ENCODE measurements at regions not wholly inside any gene's neighbourhood (a gene's known extent, or its start where the extent isn't known, plus 50 kb on each side); places are given as distances from the start of the nearest gene placed in this dataset.
"Not testable (repeated sequence)": the region's sequence is repeated elsewhere in the genome, so short reads cannot be mapped to it uniquely, and the experiment has no call there.

DNA sequence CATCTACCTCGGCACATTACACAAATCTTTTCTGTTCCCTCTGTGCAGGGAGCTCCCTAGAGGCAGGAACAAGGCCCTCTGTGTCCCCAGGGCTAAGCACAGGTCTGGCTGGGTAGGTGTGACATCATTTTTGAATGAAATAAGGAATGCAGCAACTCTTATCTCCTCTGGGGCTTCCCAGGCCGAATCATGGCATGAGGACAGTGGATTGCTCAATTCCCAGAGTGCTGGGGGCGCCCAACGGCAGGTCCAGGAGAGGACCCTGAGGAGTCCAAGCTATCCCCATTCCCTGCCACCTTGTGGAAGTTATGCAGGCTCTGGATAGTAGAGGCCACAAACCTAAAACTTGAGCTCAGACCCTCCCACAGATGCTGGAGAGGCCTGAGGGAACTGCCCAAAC is 158.0 kb upstream of the RAB6C start:
- no peaks in the 10 kb centered on the region for H3K27me3 ChIP-seq (ENCODE audit: insufficient read depth, low read length)
- H3K9me3 ChIP-seq (ENCODE audit: low read depth, low read length), result no peaks in the 10 kb centered on the region
- no peak overlapping the region for H3K4me3 ChIP-seq (ENCODE audit: low read length)
- no peaks in the 10 kb centered on the region for H3K4me1 ChIP-seq (ENCODE audit: insufficient read depth, low read length)

DNA sequence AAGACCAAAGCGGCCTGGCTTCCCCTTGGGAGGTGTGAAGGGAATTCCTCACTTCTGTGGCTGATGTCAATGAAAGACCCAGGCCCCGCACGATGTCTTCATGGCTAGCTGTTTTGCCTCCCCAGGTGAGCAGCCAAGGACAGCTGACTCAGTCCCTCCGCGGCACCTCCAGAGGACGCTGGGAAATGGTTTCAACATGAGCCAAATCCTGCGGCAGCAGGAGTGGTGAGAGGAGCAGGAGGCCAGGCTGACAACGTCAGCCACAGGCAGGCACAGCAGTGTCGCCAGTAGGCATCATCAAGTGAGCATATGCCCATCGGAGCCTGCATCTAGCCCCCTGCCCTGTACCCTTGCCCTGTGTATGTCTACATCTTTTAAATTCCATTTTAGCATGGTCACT is 156.4 kb upstream of the RAB6C start:
- Histone ChIP-seq H3K27me3 (ENCODE audit: insufficient read depth, low read length) (no peaks in the 10 kb centered on the region), H3K9me3 (ENCODE audit: low read depth, low read length) (no peaks in the 10 kb centered on the region), H3K4me1 (ENCODE audit: insufficient read depth, low read length) (no peaks in the 10 kb centered on the region), H3K4me3 (ENCODE audit: low read length) (no peak overlapping the region)

DNA sequence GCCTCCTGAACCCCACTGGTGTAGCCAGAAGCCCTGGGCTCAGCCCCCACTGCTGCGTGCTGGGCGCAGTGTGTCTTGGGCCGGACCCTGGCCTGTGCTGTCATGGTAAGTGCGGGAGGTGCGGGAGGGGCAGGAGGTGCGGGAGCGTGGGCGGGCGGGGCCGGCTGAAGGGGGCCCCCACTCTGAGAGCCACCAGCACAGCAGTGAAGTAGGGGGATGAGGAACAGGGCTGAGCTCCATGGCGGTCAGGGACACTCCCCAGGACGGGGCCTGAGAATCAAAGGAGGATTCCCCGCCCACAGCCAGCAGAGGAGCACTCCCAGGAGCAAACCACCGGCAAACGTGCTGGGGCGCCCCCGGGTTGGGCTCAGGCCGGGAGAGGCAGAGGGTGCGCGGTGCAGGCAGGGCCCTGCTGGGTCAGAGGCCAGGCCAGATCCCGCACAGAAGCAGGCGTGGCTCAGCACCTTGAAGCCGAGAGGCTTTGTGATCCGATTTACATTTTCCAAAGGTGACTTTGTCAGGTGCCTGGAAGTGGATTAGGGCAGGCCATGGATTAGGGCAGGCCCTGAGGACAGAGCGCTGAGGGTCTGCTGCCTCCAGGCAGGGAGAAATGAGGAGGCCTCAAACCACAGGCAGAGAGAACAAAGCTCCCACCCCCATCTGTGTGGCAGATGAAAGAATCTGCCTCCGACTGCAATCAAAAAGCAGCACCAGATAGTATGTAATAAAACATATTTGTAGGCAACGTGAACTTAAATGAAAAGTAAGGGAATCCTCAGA is 152.0 kb upstream of the RAB6C start:
- no peaks in the 10 kb centered on the region for H3K9me3 ChIP-seq (ENCODE audit: low read depth, low read length)
- H3K4me1 ChIP-seq (ENCODE audit: insufficient read depth, low read length), result no peaks in the 10 kb centered on the region

DNA sequence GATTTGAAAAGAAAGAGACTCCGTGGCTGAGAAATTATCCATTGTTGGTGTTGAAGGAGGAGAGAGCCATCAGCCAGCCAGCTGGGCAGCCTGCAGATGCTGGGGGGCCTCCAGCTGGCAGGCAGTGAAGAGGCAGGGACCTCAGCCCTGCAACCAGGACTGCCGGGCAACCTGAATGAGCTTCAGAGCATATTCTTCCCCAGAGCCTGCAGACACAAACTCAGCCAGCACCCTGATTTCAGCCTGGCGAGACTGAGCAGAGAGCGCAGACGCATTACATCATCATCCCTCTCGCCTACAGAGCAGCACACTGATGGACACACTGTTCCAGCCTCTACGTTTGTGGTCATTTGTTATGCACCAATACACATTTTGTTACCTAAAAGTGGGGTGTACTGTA is 150.7 kb upstream of the RAB6C start:
- Histone ChIP-seq H3K27me3 (ENCODE audit: insufficient read depth, low read length) (no peaks in the 10 kb centered on the region), H3K4me3 (ENCODE audit: low read length) (no peak overlapping the region), H3K9me3 (ENCODE audit: low read depth, low read length) (no peaks in the 10 kb centered on the region), H3K4me1 (ENCODE audit: insufficient read depth, low read length) (no peaks in the 10 kb centered on the region)

More for the DNA sequence above, 152.0 kb upstream of the RAB6C start:
- Histone ChIP-seq H3K27me3 (ENCODE audit: insufficient read depth, low read length) (no peaks in the 10 kb centered on the region), H3K4me3 (ENCODE audit: low read length) (no peak overlapping the region)

DNA sequence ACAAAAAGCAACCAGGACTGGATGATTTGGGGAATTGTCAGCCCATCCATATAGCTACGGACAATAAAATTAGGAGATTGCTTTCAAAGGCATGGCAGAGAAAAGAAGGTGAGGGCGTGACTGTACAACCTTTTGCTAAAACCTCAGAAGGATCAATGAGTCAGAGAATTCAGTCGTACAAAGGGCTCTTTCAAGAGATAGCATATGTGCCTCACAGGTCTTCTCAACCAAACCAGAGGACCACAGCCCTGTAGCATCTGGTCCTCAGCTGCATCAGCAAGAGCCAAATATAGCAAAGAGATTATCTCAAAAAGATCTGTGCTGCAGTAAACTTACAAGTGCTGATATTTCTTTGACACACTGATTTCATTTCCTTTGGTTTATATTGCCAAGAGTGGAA is 149.9 kb upstream of the RAB6C start:
- H3K4me3 ChIP-seq (ENCODE audit: low read length), result no peak overlapping the region
- H3K27me3 ChIP-seq (ENCODE audit: insufficient read depth, low read length), result no peaks in the 10 kb centered on the region
- no peaks in the 10 kb centered on the region for H3K4me1 ChIP-seq (ENCODE audit: insufficient read depth, low read length)
- H3K9me3 ChIP-seq (ENCODE audit: low read depth, low read length), result no peaks in the 10 kb centered on the region

DNA sequence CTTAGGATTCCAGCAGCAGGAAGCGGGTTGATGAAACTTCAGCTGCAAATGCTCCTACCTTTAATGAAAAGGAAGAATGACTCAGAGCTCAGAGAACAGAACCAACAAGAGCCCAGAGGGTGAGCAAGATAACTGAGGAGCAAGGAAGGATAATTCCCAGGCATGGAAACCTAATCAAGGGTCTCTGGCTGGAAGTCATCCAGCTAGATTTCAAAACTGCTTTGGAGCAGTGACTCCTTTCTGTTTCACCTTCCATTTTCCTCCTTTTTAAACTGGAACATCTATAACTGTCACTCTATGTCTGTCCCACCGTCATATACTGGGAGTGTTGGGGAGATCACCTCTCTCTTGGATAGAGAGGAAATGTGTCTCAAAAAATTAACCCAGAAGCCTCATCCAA is 148.4 kb upstream of the RAB6C start:
- no peaks in the 10 kb centered on the region for H3K9me3 ChIP-seq (ENCODE audit: low read depth, low read length)
- no peak overlapping the region for H3K4me3 ChIP-seq (ENCODE audit: low read length)
- H3K27me3 ChIP-seq (ENCODE audit: insufficient read depth, low read length), result no peaks in the 10 kb centered on the region
- H3K4me1 ChIP-seq (ENCODE audit: insufficient read depth, low read length), result no peaks in the 10 kb centered on the region

DNA sequence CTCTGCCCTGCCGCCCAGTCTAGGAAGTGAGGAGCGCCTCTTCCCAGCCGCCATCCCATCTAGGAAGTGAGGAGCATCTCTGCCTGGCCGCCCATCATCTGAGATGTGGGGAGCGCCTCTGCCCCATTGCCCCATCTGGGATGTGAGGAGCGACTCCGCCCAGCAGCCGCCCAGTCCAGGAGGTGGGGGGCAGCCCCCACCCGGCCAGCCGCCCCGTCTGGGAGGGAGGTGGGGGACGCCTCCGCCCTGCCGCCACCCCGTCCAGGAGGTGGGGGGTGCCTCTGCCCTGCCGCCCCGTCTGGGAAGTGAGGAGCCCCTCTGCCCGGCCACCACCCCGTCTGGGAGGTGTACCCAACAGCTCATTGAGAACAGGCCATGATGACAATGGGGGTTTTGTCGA is 146.0 kb upstream of the RAB6C start:
- H3K4me1 ChIP-seq (ENCODE audit: insufficient read depth, low read length); H3K27me3 ChIP-seq (ENCODE audit: insufficient read depth, low read length); H3K9me3 ChIP-seq (ENCODE audit: low read depth, low read length); H3K4me3 ChIP-seq (ENCODE audit: low read length): not testable (repeated sequence)

DNA sequence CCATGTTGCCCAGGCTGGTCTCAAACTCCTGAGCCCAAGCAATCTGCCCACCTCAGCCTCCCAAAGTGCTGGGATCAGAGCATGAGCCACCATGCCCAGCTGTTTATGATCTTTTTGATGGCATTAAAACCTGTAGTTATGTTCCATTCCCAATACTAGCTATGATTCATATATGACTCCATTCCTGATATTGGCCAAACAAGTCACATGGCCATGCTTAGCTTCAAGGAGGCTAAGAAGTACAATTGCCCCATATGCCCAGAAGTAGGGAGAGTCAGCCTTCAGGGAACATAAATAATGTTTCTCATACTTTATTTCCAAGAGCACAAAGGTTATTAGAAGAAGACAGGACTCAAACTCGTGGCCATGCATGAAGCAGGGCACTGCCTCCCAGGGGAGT is 132.4 kb upstream of the RAB6C start:
- H3K9me3 ChIP-seq (ENCODE audit: low read depth, low read length), result no peaks in the 10 kb centered on the region
- peaks cover 2% of the 10 kb centered on the region for H3K27me3 ChIP-seq (ENCODE audit: insufficient read depth, low read length)
- no peaks in the 10 kb centered on the region for H3K4me1 ChIP-seq (ENCODE audit: insufficient read depth, low read length)
- no peak overlapping the region for H3K4me3 ChIP-seq (ENCODE audit: low read length)

DNA sequence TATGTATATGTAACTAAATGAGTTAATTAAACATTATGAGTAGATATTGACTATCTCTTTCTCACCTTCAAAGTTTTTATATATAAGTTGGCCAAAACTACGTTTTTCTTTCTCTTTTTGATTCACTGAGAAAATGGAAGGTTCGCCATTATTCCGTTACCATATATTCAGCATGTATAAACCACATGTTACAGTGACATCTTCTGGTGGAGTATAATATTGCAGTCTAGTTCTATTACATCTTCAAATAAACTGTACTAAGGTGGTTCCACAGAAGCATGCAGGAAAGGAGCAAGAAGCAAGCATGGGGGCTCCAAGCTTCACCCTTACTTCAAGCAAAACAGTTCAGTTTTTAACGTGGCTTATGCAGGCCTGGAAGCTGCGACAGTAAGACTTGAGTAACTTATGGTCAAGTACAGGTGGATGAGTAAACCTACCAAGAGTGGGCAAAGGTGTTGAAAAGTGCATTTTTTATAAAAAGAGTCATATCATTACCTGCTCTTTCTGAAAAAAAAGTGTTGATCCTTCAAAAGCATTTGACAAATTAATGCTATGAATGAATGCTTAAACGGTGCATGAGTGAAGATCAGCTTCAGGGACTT is 129.8 kb upstream of the RAB6C start:
- Histone ChIP-seq H3K4me1 (ENCODE audit: insufficient read depth, low read length) (no peaks in the 10 kb centered on the region), H3K4me3 (ENCODE audit: low read length) (no peak overlapping the region), H3K27me3 (ENCODE audit: insufficient read depth, low read length) (peaks cover 2% of the 10 kb centered on the region), H3K9me3 (ENCODE audit: low read depth, low read length) (no peaks in the 10 kb centered on the region)

DNA sequence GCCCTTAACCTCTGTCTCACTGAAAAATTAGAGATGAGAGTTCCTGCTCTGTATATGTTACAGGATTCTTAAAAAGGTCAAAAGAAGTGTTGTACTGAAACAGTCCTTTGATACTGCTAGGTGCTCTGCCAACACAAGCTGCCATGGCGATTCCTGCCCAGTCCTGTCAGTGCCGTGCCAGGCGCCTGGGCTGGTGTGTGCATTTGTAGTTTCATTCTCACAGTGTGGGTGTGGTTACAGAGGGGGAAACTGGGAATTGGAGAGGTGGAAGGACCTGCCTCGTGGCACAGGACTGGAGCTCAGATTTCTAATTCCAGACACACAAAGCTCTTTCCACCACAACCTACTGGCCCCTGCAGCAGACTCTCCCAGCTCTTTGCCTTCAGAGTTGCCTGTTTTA is 122.3 kb upstream of the RAB6C start:
- H3K4me3 ChIP-seq (ENCODE audit: low read length), result no peak overlapping the region
- H3K9me3 ChIP-seq (ENCODE audit: low read depth, low read length), result no peaks in the 10 kb centered on the region
- no peaks in the 10 kb centered on the region for H3K27me3 ChIP-seq (ENCODE audit: insufficient read depth, low read length)
- H3K4me1 ChIP-seq (ENCODE audit: insufficient read depth, low read length), result no peaks in the 10 kb centered on the region

DNA sequence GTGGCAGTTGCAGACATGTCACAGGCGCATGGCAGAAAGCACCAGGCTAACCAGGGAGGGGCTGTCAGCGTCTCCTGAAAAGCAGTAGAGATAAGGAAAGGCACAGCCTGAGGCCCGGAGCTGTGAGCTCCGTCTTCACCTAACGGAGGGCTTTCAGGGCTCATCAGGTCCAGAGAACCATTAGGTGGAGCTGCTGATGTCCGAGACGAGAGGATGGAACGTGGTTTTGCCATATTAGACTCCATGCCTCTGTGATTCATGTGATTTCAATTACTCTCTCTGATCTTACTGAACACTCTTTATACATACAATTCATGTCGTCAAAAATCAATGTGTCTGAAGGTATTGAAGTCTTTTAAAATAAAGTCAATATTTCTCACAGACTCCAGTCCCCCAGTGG is 120.3 kb upstream of the RAB6C start:
- no peaks in the 10 kb centered on the region for H3K4me1 ChIP-seq (ENCODE audit: insufficient read depth, low read length)
- H3K4me3 ChIP-seq (ENCODE audit: low read length), result no peak overlapping the region
- H3K27me3 ChIP-seq (ENCODE audit: insufficient read depth, low read length), result no peaks in the 10 kb centered on the region
- no peaks in the 10 kb centered on the region for H3K9me3 ChIP-seq (ENCODE audit: low read depth, low read length)

DNA sequence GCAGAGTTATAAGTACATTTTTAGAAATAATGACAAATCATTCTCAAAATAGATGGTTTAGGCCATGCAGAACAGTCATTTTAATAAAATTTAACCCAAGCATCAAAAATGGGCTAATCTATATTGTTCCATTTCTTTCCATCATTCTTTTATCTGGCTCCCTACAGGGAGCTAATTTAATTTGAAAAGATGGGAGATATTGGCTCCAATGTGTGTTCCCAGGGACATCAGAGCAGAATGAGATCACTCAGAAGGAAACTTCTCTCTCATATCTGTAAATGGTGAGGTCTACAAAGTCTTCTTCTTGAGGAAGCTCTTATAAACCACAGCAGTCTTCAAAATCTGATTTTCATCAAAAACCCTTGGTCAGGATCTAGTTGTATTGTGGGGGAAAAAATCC is 119.4 kb upstream of the RAB6C start:
- no peaks in the 10 kb centered on the region for H3K9me3 ChIP-seq (ENCODE audit: low read depth, low read length)
- no peaks in the 10 kb centered on the region for H3K27me3 ChIP-seq (ENCODE audit: insufficient read depth, low read length)
- no peaks in the 10 kb centered on the region for H3K4me1 ChIP-seq (ENCODE audit: insufficient read depth, low read length)
- no peak overlapping the region for H3K4me3 ChIP-seq (ENCODE audit: low read length)

DNA sequence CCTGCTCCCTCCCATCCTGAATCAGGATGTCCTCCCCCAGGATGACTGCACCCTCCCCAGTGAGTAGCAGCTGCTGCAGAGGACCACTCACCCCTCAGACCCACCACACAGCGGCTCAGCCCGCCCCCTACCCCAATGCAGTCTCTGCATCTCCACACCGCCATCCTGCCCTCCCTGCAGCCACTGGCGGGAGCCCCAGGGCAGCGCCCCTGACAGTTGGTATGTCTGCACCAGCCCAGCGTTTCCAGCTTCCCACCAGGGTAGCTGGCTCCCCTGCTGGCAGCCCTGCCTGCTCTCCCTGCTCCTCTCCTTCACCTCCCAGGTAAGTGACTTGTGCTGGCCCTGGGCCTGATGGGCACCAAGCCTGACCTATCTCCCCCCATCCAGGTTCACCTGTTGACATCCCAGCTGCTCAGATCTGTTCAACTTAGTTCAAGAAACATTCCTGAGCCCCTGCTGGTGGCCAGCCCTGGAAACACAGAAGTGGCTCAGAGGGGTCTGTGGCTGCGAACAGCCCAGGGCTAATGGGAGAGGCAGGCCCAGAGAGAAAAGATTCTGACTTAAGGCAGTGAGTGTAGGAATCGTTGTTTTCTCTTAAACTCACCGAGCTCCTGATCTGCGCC is 117.7 kb upstream of the RAB6C start:
- Histone ChIP-seq H3K9me3 (ENCODE audit: low read depth, low read length) (no peaks in the 10 kb centered on the region), H3K4me1 (ENCODE audit: insufficient read depth, low read length) (no peaks in the 10 kb centered on the region), H3K4me3 (ENCODE audit: low read length) (no peak overlapping the region), H3K27me3 (ENCODE audit: insufficient read depth, low read length) (no peaks in the 10 kb centered on the region)

DNA sequence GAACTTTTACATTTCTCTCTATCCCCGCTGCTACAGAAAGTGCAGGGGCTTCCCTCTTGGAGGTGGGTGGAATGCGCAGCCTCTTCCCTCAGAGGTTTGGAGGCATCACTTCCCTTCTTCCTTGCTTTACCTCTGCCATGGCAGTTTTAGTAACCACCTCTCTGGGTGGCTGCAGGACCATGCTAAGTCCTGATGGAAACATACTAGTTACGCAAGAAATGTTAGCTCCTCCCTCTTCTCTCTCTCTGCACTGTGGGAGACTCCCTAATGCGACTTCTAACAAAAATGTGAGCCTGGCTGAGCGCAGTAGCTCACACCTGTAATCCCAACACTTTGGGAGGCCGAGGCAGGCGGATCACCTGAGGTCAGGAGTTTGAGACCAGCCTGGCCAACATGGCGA is 116.8 kb upstream of the RAB6C start:
- Histone ChIP-seq H3K9me3 (ENCODE audit: low read depth, low read length) (no peaks in the 10 kb centered on the region), H3K27me3 (ENCODE audit: insufficient read depth, low read length) (no peaks in the 10 kb centered on the region), H3K4me1 (ENCODE audit: insufficient read depth, low read length) (no peaks in the 10 kb centered on the region), H3K4me3 (ENCODE audit: low read length) (no peak overlapping the region)

DNA sequence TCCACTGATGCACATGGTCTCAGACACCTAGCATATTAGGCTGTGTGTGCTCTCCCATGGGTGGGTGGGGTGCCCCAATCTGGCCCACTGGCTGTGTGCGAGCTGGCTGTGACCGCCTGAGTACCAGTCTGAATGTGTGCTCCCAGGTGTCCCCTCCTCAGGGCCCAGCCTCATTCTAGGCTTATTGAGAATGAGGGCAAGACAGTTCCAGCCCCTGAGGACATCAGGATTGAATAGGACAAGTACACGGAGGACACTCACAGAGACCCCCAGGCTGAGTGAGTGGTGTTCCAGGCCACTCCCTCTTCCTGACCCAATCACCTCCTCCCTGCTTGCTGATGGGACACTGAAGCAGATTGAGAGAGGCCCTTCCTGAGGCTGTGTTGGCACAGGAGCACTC is 116.1 kb upstream of the RAB6C start:
- H3K9me3 ChIP-seq (ENCODE audit: low read depth, low read length), result no peaks in the 10 kb centered on the region
- no peaks in the 10 kb centered on the region for H3K4me1 ChIP-seq (ENCODE audit: insufficient read depth, low read length)
- no peak overlapping the region for H3K4me3 ChIP-seq (ENCODE audit: low read length)
- H3K27me3 ChIP-seq (ENCODE audit: insufficient read depth, low read length), result no peaks in the 10 kb centered on the region

DNA sequence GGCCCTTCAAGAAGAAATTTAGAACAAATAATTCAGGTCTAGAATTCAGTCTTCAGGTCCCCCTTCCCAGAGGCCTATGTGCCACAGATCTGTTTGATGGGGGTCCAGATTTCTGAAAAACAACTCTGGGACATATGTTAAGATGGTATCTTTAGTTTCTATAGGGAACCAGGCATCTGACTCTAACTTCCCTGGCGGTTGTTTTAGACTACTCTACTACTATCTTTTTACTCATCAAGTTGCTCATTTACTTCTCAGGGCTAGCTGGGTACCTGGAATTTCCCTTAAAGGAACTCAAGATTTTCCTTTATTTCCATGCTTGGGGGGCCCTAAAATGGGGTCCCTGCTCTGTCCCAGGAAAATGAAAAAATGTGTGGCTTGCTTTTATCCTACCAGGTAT is 114.7 kb upstream of the RAB6C start:
- H3K4me3 ChIP-seq (ENCODE audit: low read length), result no peak overlapping the region
- no peaks in the 10 kb centered on the region for H3K27me3 ChIP-seq (ENCODE audit: insufficient read depth, low read length)
- H3K9me3 ChIP-seq (ENCODE audit: low read depth, low read length), result no peaks in the 10 kb centered on the region
- no peaks in the 10 kb centered on the region for H3K4me1 ChIP-seq (ENCODE audit: insufficient read depth, low read length)

Data from mononuclear cell (primary cell).